ENCODE measurements at regions not wholly inside any gene's neighbourhood (a gene's known extent, or its start where the extent isn't known, plus 50 kb on each side); places are given as distances from the start of the nearest gene placed in this dataset.

GRCh38 chr3:116643001-116643400 lies 66.6 kb upstream of the TUSC7 start:
- H3K4me1 Mint-ChIP-seq = no peaks in the 10 kb centered on the region
- H3K27me3 Mint-ChIP-seq (ENCODE audit: insufficient read depth) = no peaks in the 10 kb centered on the region
- Histone ChIP-seq H3K36me3 (ENCODE audit: control insufficient read depth, insufficient read depth, low read length) (no peaks in the 10 kb centered on the region), H3K27me3 (ENCODE audit: control insufficient read depth, insufficient read depth, low read length, poor library complexity, severe bottlenecking) (no peaks in the 10 kb centered on the region), H3K9ac (ENCODE audit: extremely low read depth, low read length, poor library complexity, severe bottlenecking) (no peak overlapping the region), H3K4me3 (ENCODE audit: low read length) (no peak overlapping the region), H3K4me1 (ENCODE audit: control insufficient read depth, insufficient read depth, low read length) (no peaks in the 10 kb centered on the region), H3K9me3 (ENCODE audit: control insufficient read depth, low read length) (no peaks in the 10 kb centered on the region), H3K27ac (ENCODE audit: low read depth, low read length) (no peak overlapping the region)
- H3K27ac Mint-ChIP-seq = no peak overlapping the region
- DNase-seq = no peak
- TF ChIP-seq CTCF (conservative IDR thresholded peaks at IDR 0.05) = no peak
- no peaks in the 10 kb centered on the region for H3K36me3 Mint-ChIP-seq (ENCODE audit: low read depth)
- H3K4me3 Mint-ChIP-seq = no peak overlapping the region
- H3K9me3 Mint-ChIP-seq = no peaks in the 10 kb centered on the region

GRCh38 chr3:116647996-116648395 lies 61.6 kb upstream of the TUSC7 start:
- Mint-ChIP-seq H3K27ac (no peak overlapping the region), H3K9me3 (no peaks in the 10 kb centered on the region), H3K4me3 (no peak overlapping the region), H3K36me3 (ENCODE audit: low read depth) (no peaks in the 10 kb centered on the region), H3K4me1 (no peaks in the 10 kb centered on the region), H3K27me3 (ENCODE audit: insufficient read depth) (no peaks in the 10 kb centered on the region)
- Histone ChIP-seq H3K9ac (ENCODE audit: extremely low read depth, low read length, poor library complexity, severe bottlenecking) (no peak overlapping the region), H3K36me3 (ENCODE audit: control insufficient read depth, insufficient read depth, low read length) (no peaks in the 10 kb centered on the region), H3K4me3 (ENCODE audit: low read length) (no peak overlapping the region), H3K4me1 (ENCODE audit: control insufficient read depth, insufficient read depth, low read length) (no peaks in the 10 kb centered on the region), H3K27me3 (ENCODE audit: control insufficient read depth, insufficient read depth, low read length, poor library complexity, severe bottlenecking) (no peaks in the 10 kb centered on the region), H3K9me3 (ENCODE audit: control insufficient read depth, low read length) (no peaks in the 10 kb centered on the region), H3K27ac (ENCODE audit: low read depth, low read length) (no peak overlapping the region)
- no peak for DNase-seq
- no peak for TF ChIP-seq CTCF (conservative IDR thresholded peaks at IDR 0.05)
